Activated B cell treated with CpG ODN at 0.5 μM for 24 hours (primary cell): ENCODE measurements at regions not wholly inside any gene's neighbourhood (a gene's known extent, or its start where the extent isn't known, plus 50 kb on each side); places are given as distances from the start of the nearest gene placed in this dataset.

Source experiments
- ATAC-seq: fragments of 200-7000 bp; cut with Tn5 transposase; one replicate; pipeline ENCODE4 v1.10.0; 2021; ENCODE audit warnings: low read depth, mild to moderate bottlenecking, moderate library complexity
- CTCF ChIA-PET: fragments of 350-600 bp; sonication (Branson Sonifier 250); formaldehyde crosslinking; loops from one replicate; lab custom pipeline; 2021; ENCODE audit warnings: antibody characterized with exemption; lab: Charles Lee
- POLR2A ChIA-PET: fragments of 350-600 bp; sonication (Branson Sonifier 250); formaldehyde crosslinking; loops from one replicate; lab custom pipeline; 2021; ENCODE audit warnings: antibody characterized with exemption; lab: Charles Lee
- DNase-seq: peaks from one replicate; pipeline ENCODE4 v3.0.0; 2022
- H3K27ac Mint-ChIP-seq: one replicate; pipeline ENCODE4 v1.8.0; 2020; ENCODE audit warnings: mixed read lengths
- H3K27me3 Mint-ChIP-seq: one replicate; pipeline ENCODE4 v1.8.0; 2021; ENCODE audit warnings: mixed read lengths
- H3K36me3 Mint-ChIP-seq: one replicate; pipeline ENCODE4 v1.8.0; 2021; ENCODE audit warnings: low read depth, mixed read lengths
- H3K4me1 Mint-ChIP-seq: one replicate; pipeline ENCODE4 v1.8.0; 2021; ENCODE audit warnings: mixed read lengths
- H3K4me3 Mint-ChIP-seq: one replicate; pipeline ENCODE4 v1.8.0; 2020; ENCODE audit warnings: mild to moderate bottlenecking, mixed read lengths
- H3K9me3 Mint-ChIP-seq: one replicate; pipeline ENCODE4 v1.8.0; 2020; ENCODE audit warnings: mixed read lengths
- intact Hi-C: fragments of 100-400 bp; cut with micrococcal nuclease; formaldehyde crosslinking; loops from one replicate; pipeline ENCODE4 v1.15.1; 2024
- TF ChIP-seq, protein P1 (sequence below): fragments of 200-600 bp; IDR thresholded peaks from one replicate; pipeline ENCODE4 v1.8.0; 2022; ENCODE audit warnings: antibody characterized with exemption, mild to moderate bottlenecking

GRCh38 chr7:153087498-153087897 is 327.9 kb downstream of the ACTR3B start:
- ATAC-seq (no peak), DNase-seq (no peak)
- Mint-ChIP-seq H3K4me1 (no peaks in the 10 kb centered on the region), H3K27ac (no peak overlapping the region), H3K4me3 (no peak overlapping the region), H3K36me3 (no peaks in the 10 kb centered on the region), H3K9me3 (no peaks in the 10 kb centered on the region), H3K27me3 (no peaks in the 10 kb centered on the region)
- ChIA-PET CTCF (no interaction called here), POLR2A (no interaction called here)
- intact Hi-C loops = no loop called here
- TF ChIP-seq, protein P1, sequence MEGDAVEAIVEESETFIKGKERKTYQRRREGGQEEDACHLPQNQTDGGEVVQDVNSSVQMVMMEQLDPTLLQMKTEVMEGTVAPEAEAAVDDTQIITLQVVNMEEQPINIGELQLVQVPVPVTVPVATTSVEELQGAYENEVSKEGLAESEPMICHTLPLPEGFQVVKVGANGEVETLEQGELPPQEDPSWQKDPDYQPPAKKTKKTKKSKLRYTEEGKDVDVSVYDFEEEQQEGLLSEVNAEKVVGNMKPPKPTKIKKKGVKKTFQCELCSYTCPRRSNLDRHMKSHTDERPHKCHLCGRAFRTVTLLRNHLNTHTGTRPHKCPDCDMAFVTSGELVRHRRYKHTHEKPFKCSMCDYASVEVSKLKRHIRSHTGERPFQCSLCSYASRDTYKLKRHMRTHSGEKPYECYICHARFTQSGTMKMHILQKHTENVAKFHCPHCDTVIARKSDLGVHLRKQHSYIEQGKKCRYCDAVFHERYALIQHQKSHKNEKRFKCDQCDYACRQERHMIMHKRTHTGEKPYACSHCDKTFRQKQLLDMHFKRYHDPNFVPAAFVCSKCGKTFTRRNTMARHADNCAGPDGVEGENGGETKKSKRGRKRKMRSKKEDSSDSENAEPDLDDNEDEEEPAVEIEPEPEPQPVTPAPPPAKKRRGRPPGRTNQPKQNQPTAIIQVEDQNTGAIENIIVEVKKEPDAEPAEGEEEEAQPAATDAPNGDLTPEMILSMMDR = no peak

GRCh38 chr7:153088601-153089000 is 329.0 kb downstream of the ACTR3B start:
- ATAC-seq (no peak), DNase-seq (no peak)
- CTCF ChIA-PET = no interaction called here
- POLR2A ChIA-PET = no interaction called here
- Mint-ChIP-seq H3K36me3 (no peaks in the 10 kb centered on the region), H3K9me3 (no peaks in the 10 kb centered on the region), H3K27me3 (no peaks in the 10 kb centered on the region), H3K4me1 (no peaks in the 10 kb centered on the region), H3K4me3 (no peak overlapping the region), H3K27ac (no peak overlapping the region)
- intact Hi-C loops = no loop called here
- TF ChIP-seq, protein P1 = no peak

DNA sequence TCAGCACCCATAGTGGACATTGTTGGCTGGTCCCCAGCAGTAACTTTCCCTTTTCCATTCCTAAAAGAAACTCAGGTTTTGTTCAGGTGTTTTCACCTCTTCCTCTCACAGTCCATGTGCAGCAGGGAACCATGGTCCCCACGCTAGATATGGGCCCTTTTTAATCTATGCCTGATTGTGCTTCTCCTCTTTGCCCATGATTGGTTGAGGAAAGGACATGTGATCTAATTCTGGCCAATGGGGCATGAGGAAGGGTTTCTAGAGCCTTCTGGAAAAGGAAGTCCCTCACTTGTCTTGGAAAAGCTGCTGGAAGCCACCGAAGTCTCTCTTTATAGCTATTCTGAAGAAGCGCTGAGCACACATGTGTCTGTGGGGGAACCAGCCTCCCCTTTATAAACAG is 330.7 kb downstream of the ACTR3B start:
- no peaks in the 10 kb centered on the region for H3K36me3 Mint-ChIP-seq
- no peaks in the 10 kb centered on the region for H3K4me1 Mint-ChIP-seq
- peaks cover 6% of the 10 kb centered on the region for H3K9me3 Mint-ChIP-seq
- no peak for ATAC-seq
- intact Hi-C loops = no loop called here
- ChIA-PET CTCF (no interaction called here), POLR2A (no interaction called here)
- no peaks in the 10 kb centered on the region for H3K27me3 Mint-ChIP-seq
- DNase-seq = no peak
- H3K27ac Mint-ChIP-seq = no peak overlapping the region
- TF ChIP-seq, protein P1 = no peak
- no peak overlapping the region for H3K4me3 Mint-ChIP-seq

GRCh38 chr7:153090764-153091163 is 331.2 kb downstream of the ACTR3B start:
- ATAC-seq = no peak
- intact Hi-C loops = no loop called here
- DNase-seq = no peak
- ChIA-PET CTCF (no interaction called here), POLR2A (no interaction called here)
- TF ChIP-seq, protein P1 = no peak
- Mint-ChIP-seq H3K27me3 (no peaks in the 10 kb centered on the region), H3K4me1 (no peaks in the 10 kb centered on the region), H3K27ac (no peak overlapping the region), H3K36me3 (no peaks in the 10 kb centered on the region), H3K9me3 (peaks cover 6% of the 10 kb centered on the region), H3K4me3 (no peak overlapping the region)

DNA sequence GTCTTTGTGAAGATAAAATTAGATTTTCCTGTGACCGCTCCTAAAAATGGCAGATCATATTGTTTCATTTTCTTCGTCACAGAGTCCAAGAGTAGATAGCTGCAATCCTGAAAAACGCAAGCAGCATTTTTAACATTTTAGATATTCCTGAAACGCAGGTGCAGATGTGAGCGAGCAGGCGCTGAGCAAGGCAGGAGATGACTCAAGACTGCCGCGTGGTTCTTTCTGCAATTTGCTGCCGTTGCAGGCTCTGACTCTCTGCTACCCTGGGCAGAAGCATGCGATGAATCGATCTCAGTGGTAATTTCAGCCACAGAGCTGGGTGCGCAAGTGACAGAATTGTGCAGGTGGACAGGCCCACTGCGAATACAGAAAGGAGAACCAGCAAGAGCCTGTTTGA is 331.9 kb downstream of the ACTR3B start:
- Mint-ChIP-seq H3K27ac (no peak overlapping the region), H3K4me1 (no peaks in the 10 kb centered on the region), H3K9me3 (peaks cover 6% of the 10 kb centered on the region), H3K27me3 (no peaks in the 10 kb centered on the region), H3K4me3 (no peak overlapping the region), H3K36me3 (no peaks in the 10 kb centered on the region)
- intact Hi-C loops = no loop called here
- ATAC-seq (no peak), DNase-seq (no peak)
- CTCF ChIA-PET = no interaction called here
- TF ChIP-seq, protein P1 = no peak
- POLR2A ChIA-PET = no interaction called here
